ENCODE measurements at regions not wholly inside any gene's neighbourhood (a gene's known extent, or its start where the extent isn't known, plus 50 kb on each side); places are given as distances from the start of the nearest gene placed in this dataset.

DNA sequence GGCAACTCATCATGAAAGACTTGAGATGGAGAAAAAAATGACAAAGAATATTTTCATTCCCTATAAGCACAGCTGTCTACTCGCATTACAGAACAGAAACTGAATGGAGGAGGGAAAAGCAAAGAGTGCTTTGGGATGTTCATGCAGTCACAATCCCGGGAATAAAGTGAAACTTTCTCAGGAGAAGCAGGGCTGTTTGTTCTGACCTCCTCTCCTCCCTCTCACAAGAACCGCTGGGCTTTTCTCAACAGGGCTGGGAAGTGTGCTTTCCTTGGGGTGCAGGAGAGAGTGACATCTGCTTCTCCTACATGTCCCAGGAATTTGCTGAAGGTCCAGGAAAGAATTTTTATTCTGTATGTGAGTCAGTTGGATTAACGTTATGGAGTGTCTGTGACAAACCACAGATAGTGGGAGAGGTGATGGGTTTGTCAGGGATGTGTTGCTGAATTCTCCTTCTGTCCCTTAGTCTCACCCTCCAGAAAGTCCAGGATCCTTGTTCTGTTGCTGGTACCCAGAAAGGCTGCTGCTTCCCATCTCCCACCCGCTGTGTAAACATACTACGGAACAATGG is 125.6 kb downstream of the HRH4 start:
- intact Hi-C loops (cut with micrococcal nuclease) = no loop called here
- Mint-ChIP-seq H3K4me1 (no peaks in the 10 kb centered on the region), H3K27me3 (ENCODE audit: low read depth in 3 of 3) (peaks cover 0 to 4% (median 3%) of the 10 kb centered on the region in 3 donors), H3K4me3 (no peak overlapping the region), H3K9me3 (peaks cover 0 to 2% (median 0%) of the 10 kb centered on the region in 7 donors), H3K27ac (no peak overlapping the region), H3K36me3 (no peaks in the 10 kb centered on the region)
- no peaks in the 10 kb centered on the region for H3K36me3 ChIP-seq (replicated peaks in 1 of 2; ENCODE audit: control insufficient read depth in 1 of 2, insufficient read depth in 2 of 2, low read length in 2 of 2)
- H2AFZ ChIP-seq (ENCODE audit: insufficient read depth, low read depth, low read length, poor library complexity, severe bottlenecking) = no peak overlapping the region
- 95% methylated on average over 2 of the region's 6 CpGs for WGBS (ENCODE audit: insufficient coverage)
- no peaks in the 10 kb centered on the region for H3K27me3 ChIP-seq (ENCODE audit: control insufficient read depth in 2 of 2, insufficient read depth in 2 of 2, low read length in 2 of 2)
- no peaks in the 10 kb centered on the region for H4K20me1 ChIP-seq (ENCODE audit: insufficient read depth, low read length)
- no peaks in the 10 kb centered on the region for H3K79me2 ChIP-seq (ENCODE audit: insufficient read depth, low read length)
- no peak overlapping the region for H3K9ac ChIP-seq (ENCODE audit: insufficient read depth, low read length, poor library complexity, severe bottlenecking)
- H3K4me3 ChIP-seq (replicated peaks in 1 of 3; ENCODE audit: low read depth in 2 of 3, low read length in 3 of 3) = no peak overlapping the region
- no peaks in the 10 kb centered on the region for H3K4me1 ChIP-seq (ENCODE audit: control insufficient read depth in 1 of 2, insufficient read depth in 2 of 2, low read length in 2 of 2)
- no peak overlapping the region for H3K27ac ChIP-seq (ENCODE audit: low read depth in 1 of 2, low read length in 2 of 2)
- H3K4me2 ChIP-seq (replicated peaks; ENCODE audit: extremely low read depth, low read length, poor library complexity, severe bottlenecking) = no peak overlapping the region
- H3K9me3 ChIP-seq (replicated peaks in 1 of 2; ENCODE audit: control insufficient read depth in 1 of 2, insufficient read depth in 1 of 2, low read length in 2 of 2) = no peaks in the 10 kb centered on the region
- DNase-seq = no peak
- no peak for TF ChIP-seq CTCF (IDR thresholded peaks at IDR 0.05)

DNA sequence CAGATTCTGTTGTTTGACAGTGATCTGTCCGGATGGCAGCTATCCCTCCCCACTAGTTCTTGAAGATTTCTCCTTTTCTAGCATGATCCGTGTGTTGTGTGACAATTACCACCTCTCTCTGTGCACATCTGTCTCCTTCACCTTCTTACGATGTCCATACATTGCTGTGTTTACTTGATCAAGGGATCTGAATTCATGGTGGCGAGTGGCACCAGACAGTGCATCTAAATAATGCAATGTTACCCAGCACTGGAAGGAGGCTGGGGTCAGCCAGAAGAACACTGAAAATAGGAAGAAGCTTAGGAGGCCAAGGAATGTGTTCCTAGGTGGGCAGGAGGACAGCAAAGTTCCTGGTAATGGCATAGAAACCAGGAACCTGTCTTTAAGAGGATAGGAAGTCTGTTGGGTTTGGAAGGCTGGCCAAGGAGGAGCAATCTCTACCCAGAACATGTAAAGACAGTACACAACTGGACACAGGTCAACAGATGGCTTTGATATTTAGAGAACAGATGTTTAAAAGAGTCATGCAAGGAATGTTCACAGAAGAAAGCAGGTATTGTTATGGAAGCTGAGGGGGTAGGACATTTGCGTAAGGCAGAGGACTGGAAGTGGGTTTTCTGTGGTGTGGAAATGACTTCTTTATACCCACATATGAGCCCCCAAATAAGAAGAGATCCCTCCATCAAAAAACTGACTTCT is 126.4 kb downstream of the HRH4 start:
- no peaks in the 10 kb centered on the region for H4K20me1 ChIP-seq (ENCODE audit: insufficient read depth, low read length)
- Mint-ChIP-seq H3K9me3 (peaks cover 0 to 3% (median 0%) of the 10 kb centered on the region in 7 donors), H3K27me3 (ENCODE audit: low read depth in 3 of 3) (peaks cover 0 to 4% (median 1%) of the 10 kb centered on the region in 3 donors), H3K27ac (no peak overlapping the region), H3K36me3 (no peaks in the 10 kb centered on the region), H3K4me3 (no peak overlapping the region), H3K4me1 (no peaks in the 10 kb centered on the region)
- H3K4me1 ChIP-seq (ENCODE audit: control insufficient read depth in 1 of 2, insufficient read depth in 2 of 2, low read length in 2 of 2) = no peaks in the 10 kb centered on the region
- no peak overlapping the region for H3K9ac ChIP-seq (ENCODE audit: insufficient read depth, low read length, poor library complexity, severe bottlenecking)
- no peaks in the 10 kb centered on the region for H3K36me3 ChIP-seq (replicated peaks in 1 of 2; ENCODE audit: control insufficient read depth in 1 of 2, insufficient read depth in 2 of 2, low read length in 2 of 2)
- H3K27me3 ChIP-seq (ENCODE audit: control insufficient read depth in 2 of 2, insufficient read depth in 2 of 2, low read length in 2 of 2) = no peaks in the 10 kb centered on the region
- no peak overlapping the region for H3K27ac ChIP-seq (ENCODE audit: low read depth in 1 of 2, low read length in 2 of 2)
- H2AFZ ChIP-seq (ENCODE audit: insufficient read depth, low read depth, low read length, poor library complexity, severe bottlenecking) = no peak overlapping the region
- 100% methylated on average over 4 of the region's 5 CpGs for WGBS (ENCODE audit: insufficient coverage)
- DNase-seq = no peak
- H3K9me3 ChIP-seq (replicated peaks in 1 of 2; ENCODE audit: control insufficient read depth in 1 of 2, insufficient read depth in 1 of 2, low read length in 2 of 2) = no peaks in the 10 kb centered on the region
- intact Hi-C loops (cut with micrococcal nuclease) = no loop called here
- no peak overlapping the region for H3K4me2 ChIP-seq (replicated peaks; ENCODE audit: extremely low read depth, low read length, poor library complexity, severe bottlenecking)
- H3K79me2 ChIP-seq (ENCODE audit: insufficient read depth, low read length) = no peaks in the 10 kb centered on the region
- H3K4me3 ChIP-seq (replicated peaks in 1 of 3; ENCODE audit: low read depth in 2 of 3, low read length in 3 of 3) = no peak overlapping the region
- TF ChIP-seq CTCF (IDR thresholded peaks at IDR 0.05) = no peak

Measured in CD14-positive monocyte (primary cell).